Hepatocyte (in vitro differentiated cells): ENCODE measurements at regions not wholly inside any gene's neighbourhood (a gene's known extent, or its start where the extent isn't known, plus 50 kb on each side); places are given as distances from the start of the nearest gene placed in this dataset.

Experiments
- EZH2 ChIP-seq: fragments of 200-600 bp; sonication (generic); IDR thresholded peaks from 2 replicates; pipeline ENCODE4 v1.6.1; 2016; ENCODE audit warnings: antibody characterized with exemption, mild to moderate bottlenecking, borderline replicate concordance
- EZH2phosphoT487 ChIP-seq: fragments of 200-600 bp; sonication (generic); IDR thresholded peaks from one replicate; pipeline ENCODE4 v1.6.1; 2018; ENCODE audit warnings: antibody characterized with exemption, mild to moderate bottlenecking, low read depth, moderate library complexity; ENCODE audit not compliant: unreplicated experiment, severe bottlenecking
- TF ChIP-seq, protein P1 (sequence below): fragments of 200-600 bp; sonication (generic); IDR thresholded peaks from 2 replicates; pipeline ENCODE4 v1.5.1; 2016; ENCODE audit warnings: antibody characterized with exemption, mild to moderate bottlenecking; ENCODE audit not compliant: poor library complexity

- no peak for TF ChIP-seq EZH2
- TF ChIP-seq, protein P1, sequence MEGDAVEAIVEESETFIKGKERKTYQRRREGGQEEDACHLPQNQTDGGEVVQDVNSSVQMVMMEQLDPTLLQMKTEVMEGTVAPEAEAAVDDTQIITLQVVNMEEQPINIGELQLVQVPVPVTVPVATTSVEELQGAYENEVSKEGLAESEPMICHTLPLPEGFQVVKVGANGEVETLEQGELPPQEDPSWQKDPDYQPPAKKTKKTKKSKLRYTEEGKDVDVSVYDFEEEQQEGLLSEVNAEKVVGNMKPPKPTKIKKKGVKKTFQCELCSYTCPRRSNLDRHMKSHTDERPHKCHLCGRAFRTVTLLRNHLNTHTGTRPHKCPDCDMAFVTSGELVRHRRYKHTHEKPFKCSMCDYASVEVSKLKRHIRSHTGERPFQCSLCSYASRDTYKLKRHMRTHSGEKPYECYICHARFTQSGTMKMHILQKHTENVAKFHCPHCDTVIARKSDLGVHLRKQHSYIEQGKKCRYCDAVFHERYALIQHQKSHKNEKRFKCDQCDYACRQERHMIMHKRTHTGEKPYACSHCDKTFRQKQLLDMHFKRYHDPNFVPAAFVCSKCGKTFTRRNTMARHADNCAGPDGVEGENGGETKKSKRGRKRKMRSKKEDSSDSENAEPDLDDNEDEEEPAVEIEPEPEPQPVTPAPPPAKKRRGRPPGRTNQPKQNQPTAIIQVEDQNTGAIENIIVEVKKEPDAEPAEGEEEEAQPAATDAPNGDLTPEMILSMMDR: no peak
- TF ChIP-seq EZH2phosphoT487: no peak
These were observed 330.2 kb upstream of the KIF2B start for GRCh38 chr17:53492532-53492931.
